ENCODE measurements at regions not wholly inside any gene's neighbourhood (a gene's known extent, or its start where the extent isn't known, plus 50 kb on each side); places are given as distances from the start of the nearest gene placed in this dataset.

GRCh38 chr7:97271619-97272018 lies 154.1 kb downstream of the SDHAF3 start:
- TF ChIP-seq CTCF (IDR thresholded peaks at IDR 0.05): no peak
- Mint-ChIP-seq H3K27ac (no peak overlapping the region), H3K36me3 (no peaks in the 10 kb centered on the region), H3K4me1 (no peaks in the 10 kb centered on the region), H3K4me3 (no peak overlapping the region), H3K9me3 (peaks cover 9 to 12% of the 10 kb centered on the region in 2 donors), H3K27me3 (ENCODE audit: low read depth in 2 of 2) (no peaks in the 10 kb centered on the region)
- H3K4me3 ChIP-seq (ENCODE audit: low read length): no peak overlapping the region
- ATAC-seq: no peak
- H3K36me3 ChIP-seq (ENCODE audit: control insufficient read depth, insufficient read depth, low read length): no peaks in the 10 kb centered on the region
- DNase-seq: no peak
- intact Hi-C loops (cut with micrococcal nuclease): no loop called here
- no peaks in the 10 kb centered on the region for H3K4me1 ChIP-seq (ENCODE audit: control insufficient read depth, insufficient read depth, low read length)
- no peaks in the 10 kb centered on the region for H3K9me3 ChIP-seq (ENCODE audit: control insufficient read depth, insufficient read depth, low read length)
- no peak overlapping the region for H3K27ac ChIP-seq (ENCODE audit: low read length)
- WGBS (ENCODE audit: insufficient coverage): 86% methylated on average over 4 of the region's 4 CpGs
- H3K27me3 ChIP-seq (ENCODE audit: control insufficient read depth, insufficient read depth, low read length): no peaks in the 10 kb centered on the region

- Histone ChIP-seq H3K9me3 (ENCODE audit: control insufficient read depth, insufficient read depth, low read length) (no peaks in the 10 kb centered on the region), H3K27ac (ENCODE audit: low read length) (no peak overlapping the region), H3K4me3 (ENCODE audit: low read length) (no peak overlapping the region), H3K36me3 (ENCODE audit: control insufficient read depth, insufficient read depth, low read length) (no peaks in the 10 kb centered on the region), H3K27me3 (ENCODE audit: control insufficient read depth, insufficient read depth, low read length) (no peaks in the 10 kb centered on the region), H3K4me1 (ENCODE audit: control insufficient read depth, insufficient read depth, low read length) (no peaks in the 10 kb centered on the region)
- Mint-ChIP-seq H3K4me3 (no peak overlapping the region), H3K27me3 (ENCODE audit: low read depth in 2 of 2) (no peaks in the 10 kb centered on the region), H3K9me3 (peaks cover 9 to 12% of the 10 kb centered on the region in 2 donors), H3K27ac (no peak overlapping the region), H3K4me1 (no peaks in the 10 kb centered on the region), H3K36me3 (no peaks in the 10 kb centered on the region)
- whole genome bisulfite sequencing (ENCODE audit: insufficient coverage): 69% methylated on average over 6 of the region's 7 CpGs
- ATAC-seq: no peak
- intact Hi-C loops (cut with micrococcal nuclease): no loop called here
- no peak for DNase-seq
- TF ChIP-seq CTCF (IDR thresholded peaks at IDR 0.05): no peak
Measured at GRCh38 chr7:97272237-97272975, 154.9 kb downstream of the SDHAF3 start.

GRCh38 chr7:97275475-97275874 lies 158.0 kb downstream of the SDHAF3 start:
- Histone ChIP-seq H3K9me3 (ENCODE audit: control insufficient read depth, insufficient read depth, low read length) (no peaks in the 10 kb centered on the region), H3K27me3 (ENCODE audit: control insufficient read depth, insufficient read depth, low read length) (no peaks in the 10 kb centered on the region), H3K27ac (ENCODE audit: low read length) (no peak overlapping the region), H3K36me3 (ENCODE audit: control insufficient read depth, insufficient read depth, low read length) (no peaks in the 10 kb centered on the region), H3K4me3 (ENCODE audit: low read length) (no peak overlapping the region), H3K4me1 (ENCODE audit: control insufficient read depth, insufficient read depth, low read length) (no peaks in the 10 kb centered on the region)
- H3K4me3 Mint-ChIP-seq: no peak overlapping the region
- no peaks in the 10 kb centered on the region for H3K4me1 Mint-ChIP-seq
- WGBS (ENCODE audit: insufficient coverage): no CpG with 5 or more reads among the region's 2 CpGs
- ATAC-seq: no peak
- no peak for DNase-seq
- no peaks in the 10 kb centered on the region for H3K36me3 Mint-ChIP-seq
- no peak for TF ChIP-seq CTCF (IDR thresholded peaks at IDR 0.05)
- intact Hi-C loops (cut with micrococcal nuclease): no loop called here
- peaks cover 10 to 12% of the 10 kb centered on the region in 2 donors for H3K9me3 Mint-ChIP-seq
- no peaks in the 10 kb centered on the region for H3K27me3 Mint-ChIP-seq (ENCODE audit: low read depth in 2 of 2)
- no peak overlapping the region for H3K27ac Mint-ChIP-seq

- H3K27ac ChIP-seq (ENCODE audit: low read length): no peak overlapping the region
- no peak overlapping the region for H3K4me3 Mint-ChIP-seq
- DNase-seq: no peak
- no peaks in the 10 kb centered on the region for H3K9me3 ChIP-seq (ENCODE audit: control insufficient read depth, insufficient read depth, low read length)
- H3K4me1 ChIP-seq (ENCODE audit: control insufficient read depth, insufficient read depth, low read length): no peaks in the 10 kb centered on the region
- no peaks in the 10 kb centered on the region for H3K4me1 Mint-ChIP-seq
- ATAC-seq: no peak
- no peaks in the 10 kb centered on the region for H3K36me3 Mint-ChIP-seq
- no peaks in the 10 kb centered on the region for H3K27me3 Mint-ChIP-seq (ENCODE audit: low read depth in 2 of 2)
- H3K27me3 ChIP-seq (ENCODE audit: control insufficient read depth, insufficient read depth, low read length): no peaks in the 10 kb centered on the region
- no peaks in the 10 kb centered on the region for H3K36me3 ChIP-seq (ENCODE audit: control insufficient read depth, insufficient read depth, low read length)
- intact Hi-C loops (cut with micrococcal nuclease): no loop called here
- no peak for TF ChIP-seq CTCF (IDR thresholded peaks at IDR 0.05)
- H3K9me3 Mint-ChIP-seq: peaks cover 3 to 7% of the 10 kb centered on the region in 2 donors
- H3K4me3 ChIP-seq (ENCODE audit: low read length): no peak overlapping the region
- 88% methylated on average over 5 of the region's 5 CpGs for WGBS (ENCODE audit: insufficient coverage)
- no peak overlapping the region for H3K27ac Mint-ChIP-seq
Measured at GRCh38 chr7:97280950-97281349, 163.5 kb downstream of the SDHAF3 start.
